G401 (cell line): ENCODE measurements at regions not wholly inside any gene's neighbourhood (a gene's known extent, or its start where the extent isn't known, plus 50 kb on each side); places are given as distances from the start of the nearest gene placed in this dataset.

Experiments used
- DNase-seq: peaks from one replicate; pipeline ENCODE4 v3.0.0-alpha.2; 2015; ENCODE audit warnings: low spot score
- in situ Hi-C: cut with HindIII; loops from 2 replicates; pipeline ENCODE4 v1.10.0; 2016; ENCODE audit warnings: low sequenced_read_pairs, mixed read lengths

DNA sequence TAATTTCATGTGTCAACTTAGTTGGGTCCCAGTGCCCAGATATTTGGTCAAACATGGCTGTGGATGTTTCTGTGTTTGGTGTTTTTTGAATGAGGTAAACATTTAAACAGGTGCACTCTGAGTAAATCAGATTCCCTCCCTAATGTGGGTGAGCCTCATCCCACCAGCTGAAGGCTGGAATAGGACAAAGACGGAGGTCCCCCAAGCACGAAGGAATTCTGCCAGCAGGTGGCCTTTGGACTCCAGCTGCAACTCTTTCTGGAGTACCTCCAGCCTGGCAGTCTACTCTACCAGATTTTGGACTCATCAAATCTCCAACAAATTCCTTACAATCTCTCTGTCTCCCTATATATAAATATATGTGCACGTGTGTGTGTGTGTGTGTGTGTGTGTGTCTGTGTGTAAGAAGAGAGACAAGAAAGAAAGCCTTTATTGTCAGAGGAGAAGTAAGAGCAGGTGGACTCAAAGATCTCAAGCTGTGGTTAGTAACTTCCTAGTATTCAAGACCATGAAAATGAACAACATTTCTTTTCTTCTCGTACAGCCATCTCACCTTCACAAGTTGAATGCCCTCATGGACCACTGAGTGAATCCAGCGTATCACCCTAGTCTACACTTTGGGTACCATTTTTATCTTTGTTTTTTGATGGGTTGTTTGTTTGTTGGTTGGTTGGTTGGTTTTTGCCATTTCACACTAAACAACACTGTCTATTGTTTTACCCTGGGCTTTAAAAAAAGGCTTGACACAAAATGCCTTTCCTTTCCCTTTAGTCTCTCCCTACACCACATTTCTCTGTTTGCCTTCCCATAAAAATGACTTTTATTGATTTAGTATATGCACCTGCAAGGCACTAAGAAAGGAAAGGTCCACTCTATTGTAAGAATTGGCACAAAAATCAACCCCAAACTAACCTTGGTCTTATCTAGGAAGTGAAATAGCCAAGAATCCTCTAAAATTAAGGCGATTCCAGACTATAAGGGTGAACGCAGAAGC, 118.7 kb downstream of the TENT4A start:
- in situ Hi-C loops, result no loop called here
- no peak for DNase-seq

- in situ Hi-C loops, result no loop called here
- peak; percentile 81 for DNase-seq
These were observed 119.8 kb downstream of the TENT4A start for GRCh38 chr5:6832994-6833393.

DNA sequence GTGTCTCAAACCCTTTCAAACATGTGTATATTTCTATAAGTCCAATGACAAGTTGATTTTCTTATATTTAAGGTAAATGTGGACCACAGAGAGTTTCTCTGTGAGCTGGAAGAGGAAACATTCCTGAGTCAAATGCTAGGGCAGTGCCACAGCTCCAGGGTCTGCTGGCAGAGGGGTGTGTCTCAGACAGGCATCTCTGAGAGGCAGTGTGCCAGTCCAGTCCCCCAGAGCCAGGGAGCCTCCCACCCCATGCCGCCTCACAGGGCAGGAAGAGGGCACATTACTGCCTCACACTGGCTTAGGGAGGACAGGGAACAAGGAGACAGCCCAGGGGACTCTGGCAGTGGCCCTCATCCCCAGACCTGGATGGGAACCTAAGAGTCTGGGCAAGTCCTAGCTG, 120.2 kb downstream of the TENT4A start:
- in situ Hi-C loops, result no loop called here
- no peak for DNase-seq

DNA sequence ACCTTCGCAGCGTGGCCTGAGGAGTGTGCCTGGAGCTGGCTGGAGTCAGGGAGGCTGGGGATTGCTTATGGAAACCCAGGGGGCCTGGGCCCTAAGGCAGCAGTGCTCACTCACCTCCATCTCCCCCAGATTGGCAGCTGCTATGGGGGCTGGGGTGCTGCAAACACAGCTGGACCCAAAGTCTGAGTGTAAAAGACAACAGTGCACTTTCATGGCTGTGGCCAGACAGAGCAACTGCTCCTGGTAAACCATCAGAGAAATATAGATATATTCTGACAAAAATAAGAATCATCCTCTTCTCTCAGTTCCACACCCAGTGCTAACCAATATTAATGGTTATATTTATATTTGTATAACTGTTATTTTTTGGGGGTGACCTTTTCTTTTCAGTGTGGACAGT, 123.9 kb downstream of the TENT4A start:
- in situ Hi-C loops, result no loop called here
- no peak for DNase-seq

- no peak for DNase-seq
- in situ Hi-C loops, result no loop called here
These were observed 124.4 kb downstream of the TENT4A start for GRCh38 chr5:6837519-6838110.

DNA sequence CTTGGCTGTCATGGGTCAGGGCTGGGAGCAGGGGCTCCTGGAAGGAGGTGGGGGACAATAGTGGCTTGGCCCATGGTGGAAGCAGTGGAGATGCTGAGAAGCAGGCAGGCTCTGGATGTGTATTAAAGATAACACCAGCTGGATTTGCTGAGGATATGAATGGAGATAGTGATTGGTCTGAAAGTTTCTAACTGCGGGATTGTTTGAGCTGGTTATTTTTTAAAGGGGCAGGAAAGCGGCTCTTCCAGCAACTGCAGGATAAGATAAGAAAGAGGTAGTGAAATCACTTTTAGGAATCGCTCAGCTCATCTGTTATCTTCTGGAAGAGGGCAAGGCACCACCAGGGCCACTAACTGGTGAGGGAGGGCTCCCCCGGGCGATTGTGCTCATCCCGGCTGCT, 125.5 kb downstream of the TENT4A start:
- no peak for DNase-seq
- in situ Hi-C loops, result no loop called here

DNA sequence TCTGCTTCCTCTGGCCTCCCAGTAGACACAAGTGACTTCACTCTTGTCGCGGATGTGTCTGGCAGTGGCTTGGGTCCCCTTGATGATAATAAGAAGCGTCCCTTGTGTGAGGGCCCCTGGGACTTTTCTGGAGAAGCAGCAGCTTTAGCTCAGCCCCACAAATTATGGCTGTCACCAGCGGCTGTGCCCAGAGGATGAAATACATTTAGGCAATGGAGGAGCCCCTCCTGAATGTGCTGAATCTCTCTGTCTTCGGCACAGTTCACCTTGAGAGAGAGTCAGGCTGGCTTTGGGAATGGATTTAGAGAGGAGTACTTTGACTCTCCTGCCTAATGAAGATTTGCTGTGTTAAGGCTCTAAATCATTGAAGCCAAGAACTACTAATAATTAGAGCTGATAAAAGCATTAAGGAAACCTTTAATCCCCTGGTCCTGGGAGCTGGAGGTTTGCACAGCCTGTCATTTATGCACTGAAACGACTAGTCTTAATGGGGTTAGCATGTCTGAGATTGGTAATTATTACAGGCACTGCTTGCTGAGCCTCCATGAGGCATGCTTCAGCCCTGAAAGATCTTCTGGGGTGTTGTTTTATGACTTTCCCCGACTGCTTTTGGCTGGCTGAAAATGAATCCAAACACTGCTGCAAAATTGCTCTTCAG, 127.0 kb downstream of the TENT4A start:
- DNase-seq, result no peak
- in situ Hi-C loops, result no loop called here

DNA sequence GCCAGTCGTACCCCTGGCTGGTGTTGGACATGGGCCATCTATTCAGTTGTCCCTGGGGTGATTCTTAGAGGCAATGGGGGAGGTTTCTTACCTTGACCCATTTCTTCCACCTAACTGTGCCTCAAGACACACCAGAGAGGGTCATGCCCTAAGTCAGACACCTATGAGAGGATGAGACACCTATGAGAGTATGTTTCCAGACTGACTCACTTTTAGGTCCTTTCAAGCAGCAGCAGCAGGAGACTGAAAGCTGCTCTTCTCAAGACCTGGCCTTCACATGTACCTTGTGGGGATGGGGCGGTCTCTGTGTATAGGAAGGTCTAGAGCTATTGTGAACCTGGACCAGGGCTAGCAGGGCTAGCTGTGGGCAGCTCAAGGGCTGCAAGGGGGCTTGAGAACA, 130.1 kb downstream of the TENT4A start:
- in situ Hi-C loops, result no loop called here
- DNase-seq, result no peak

DNA sequence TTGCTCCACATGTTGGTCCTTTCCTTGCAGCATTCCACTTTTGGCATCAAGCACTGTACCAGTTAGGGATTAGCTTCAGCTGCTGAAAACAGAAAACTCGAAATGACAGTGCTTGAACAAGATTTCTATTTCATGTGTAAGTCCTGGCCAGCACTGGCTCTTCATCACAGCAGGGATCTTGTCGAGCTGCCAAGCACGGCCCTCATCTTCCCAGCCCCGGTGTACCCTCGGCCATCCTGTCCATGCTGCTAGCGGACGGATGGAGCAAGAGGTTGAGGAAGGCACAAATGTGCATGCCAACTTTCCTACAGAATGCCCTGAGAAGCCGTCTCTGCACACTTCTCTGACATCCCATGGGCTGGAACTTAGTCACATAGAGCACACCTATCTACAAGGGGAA, 130.6 kb downstream of the TENT4A start:
- DNase-seq, result peak; percentile 53
- in situ Hi-C loops, result no loop called here

- DNase-seq, result no peak
- in situ Hi-C loops, result no loop called here
These were observed 132.6 kb downstream of the TENT4A start for GRCh38 chr5:6845856-6846255.

DNA sequence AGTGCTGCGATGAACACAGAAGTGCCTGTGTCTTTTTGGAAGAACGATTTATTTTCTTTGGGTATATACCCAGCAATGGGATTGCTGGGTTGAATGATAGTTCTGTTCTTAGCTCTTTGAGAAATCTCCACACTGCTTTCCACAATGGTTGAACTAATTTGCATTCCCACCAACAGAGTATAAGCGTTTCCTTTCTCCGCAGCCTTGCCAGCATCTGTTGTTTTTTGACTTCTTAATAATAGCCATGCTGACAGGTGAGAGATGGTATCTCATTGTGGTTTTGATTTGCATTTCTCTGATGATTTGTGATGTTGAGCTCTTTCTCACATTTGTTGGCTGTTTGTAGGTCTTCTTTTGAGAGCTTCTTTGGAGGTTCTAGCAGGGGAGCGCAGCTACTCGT, 134.6 kb downstream of the TENT4A start:
- no peak for DNase-seq
- in situ Hi-C loops, result no loop called here

- in situ Hi-C loops, result no loop called here
- no peak for DNase-seq
These were observed 136.3 kb downstream of the TENT4A start for GRCh38 chr5:6849316-6850105.

DNA sequence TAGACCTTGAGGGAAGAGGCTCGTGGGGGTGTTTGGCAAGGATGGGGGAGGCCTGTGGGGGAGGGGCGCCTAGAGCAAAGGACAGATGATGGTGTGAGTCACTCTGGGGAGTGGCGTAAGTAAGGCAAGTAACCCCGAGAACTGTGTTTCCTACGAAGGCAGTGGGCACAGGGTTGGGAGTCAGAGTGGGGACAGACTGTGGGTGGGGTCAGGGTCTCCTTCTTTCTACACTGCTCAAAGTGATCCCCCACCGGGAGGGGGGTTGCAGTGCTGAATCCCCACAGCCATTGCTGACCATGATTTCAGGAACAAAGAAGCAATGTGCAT, 136.8 kb downstream of the TENT4A start:
- in situ Hi-C loops, result no loop called here

DNA sequence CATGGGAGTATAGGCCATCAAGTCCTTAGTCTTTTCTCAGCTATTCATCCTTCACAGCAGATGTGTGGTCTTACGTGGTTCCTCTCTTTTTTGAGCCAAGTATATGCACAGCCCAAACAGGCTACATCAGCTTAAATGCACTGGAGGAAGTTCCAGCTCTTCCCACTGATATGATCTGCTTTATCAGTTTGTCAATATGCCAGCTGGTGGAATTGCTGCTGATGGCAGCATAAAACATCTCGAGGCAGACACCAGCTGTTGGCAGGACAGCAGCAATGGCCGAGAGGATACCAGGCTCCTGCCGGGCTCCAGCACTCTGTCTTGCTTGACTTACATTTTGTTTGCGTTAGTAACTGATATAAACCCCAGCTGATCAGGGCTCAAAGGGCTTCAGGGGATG, 143.4 kb downstream of the TENT4A start:
- in situ Hi-C loops, result no loop called here
- DNase-seq, result no peak

More for the DNA sequence above, 136.8 kb downstream of the TENT4A start:
- no peak for DNase-seq

DNA sequence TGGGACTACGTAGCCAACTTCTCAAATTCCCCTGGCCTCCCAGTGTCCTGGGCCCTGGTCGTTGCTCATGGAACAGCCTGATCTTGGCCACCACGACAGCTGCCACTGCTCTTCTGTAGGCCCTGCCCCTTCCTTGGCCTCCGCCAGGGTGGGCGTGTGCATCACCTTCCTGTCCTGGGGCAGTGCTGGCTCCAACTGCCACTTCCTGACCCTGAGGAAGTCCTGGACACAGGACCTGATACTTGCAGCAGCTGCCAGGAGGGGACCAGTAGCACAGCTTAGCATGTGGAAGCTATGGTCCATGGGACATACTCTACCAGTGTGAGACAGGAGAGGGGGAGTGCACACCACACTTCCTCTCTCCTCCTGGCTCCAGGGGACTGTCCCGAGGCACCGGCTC, 145.2 kb downstream of the TENT4A start:
- in situ Hi-C loops, result no loop called here
- no peak for DNase-seq

- in situ Hi-C loops, result no loop called here
- DNase-seq, result peak; percentile 89
These were observed 145.8 kb downstream of the TENT4A start for GRCh38 chr5:6859023-6859422.

DNA sequence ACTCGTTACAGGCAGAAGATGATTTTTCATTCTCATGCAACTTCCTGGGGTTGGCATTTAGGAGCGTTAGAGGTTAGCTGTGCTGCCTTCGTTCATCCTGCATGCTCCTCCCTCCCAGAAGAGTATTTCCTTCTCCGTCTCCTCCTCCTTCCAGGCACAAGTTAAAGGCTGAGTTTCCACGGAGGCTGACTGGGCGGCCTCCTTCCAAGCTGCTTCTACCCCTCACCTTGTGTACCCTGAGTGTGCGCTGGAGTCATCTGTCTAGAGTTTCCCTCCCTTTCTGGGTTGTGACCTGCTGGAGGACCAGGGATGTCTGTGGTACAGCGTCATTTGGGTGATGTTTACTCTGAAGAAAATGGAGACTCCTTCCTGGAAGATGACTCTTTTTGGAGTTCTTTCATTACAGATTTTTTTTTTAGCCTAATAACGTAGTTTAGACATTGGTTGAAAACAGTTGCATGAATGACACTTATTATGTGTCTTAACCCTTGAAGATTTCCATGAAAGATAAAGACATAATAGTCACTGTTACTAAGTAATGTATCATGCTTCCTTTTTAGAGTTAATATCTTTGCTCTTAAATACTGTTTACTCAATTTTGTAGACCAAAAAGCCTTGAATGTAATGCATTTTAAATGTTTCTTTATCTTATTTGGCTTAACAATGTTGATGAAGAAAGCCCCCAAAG, 146.9 kb downstream of the TENT4A start:
- no peak for DNase-seq
- in situ Hi-C loops, result no loop called here

DNA sequence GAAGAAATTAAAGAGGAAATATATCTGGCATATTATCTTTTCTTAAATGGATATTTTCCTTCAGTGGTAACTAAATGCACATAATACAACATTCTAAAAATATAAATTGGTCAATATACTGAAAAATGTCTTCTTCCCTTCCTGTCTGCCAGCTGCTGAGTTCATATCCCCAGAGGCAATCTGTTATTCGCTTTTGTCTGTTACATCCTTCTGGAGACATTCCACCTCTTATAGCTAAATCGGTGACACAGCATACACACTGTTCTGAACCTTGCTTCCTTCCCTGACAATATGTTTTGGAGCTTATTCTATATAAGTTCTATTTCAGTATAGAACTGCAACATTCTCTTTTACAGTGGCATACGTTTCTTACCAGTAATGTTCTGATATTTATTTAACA, 147.8 kb downstream of the TENT4A start:
- no peak for DNase-seq
- in situ Hi-C loops, result no loop called here

- in situ Hi-C loops, result no loop called here
- no peak for DNase-seq
These were observed 148.4 kb downstream of the TENT4A start for GRCh38 chr5:6861667-6862066.
